ENCODE measurements at regions not wholly inside any gene's neighbourhood (a gene's known extent, or its start where the extent isn't known, plus 50 kb on each side); places are given as distances from the start of the nearest gene placed in this dataset.

DNA sequence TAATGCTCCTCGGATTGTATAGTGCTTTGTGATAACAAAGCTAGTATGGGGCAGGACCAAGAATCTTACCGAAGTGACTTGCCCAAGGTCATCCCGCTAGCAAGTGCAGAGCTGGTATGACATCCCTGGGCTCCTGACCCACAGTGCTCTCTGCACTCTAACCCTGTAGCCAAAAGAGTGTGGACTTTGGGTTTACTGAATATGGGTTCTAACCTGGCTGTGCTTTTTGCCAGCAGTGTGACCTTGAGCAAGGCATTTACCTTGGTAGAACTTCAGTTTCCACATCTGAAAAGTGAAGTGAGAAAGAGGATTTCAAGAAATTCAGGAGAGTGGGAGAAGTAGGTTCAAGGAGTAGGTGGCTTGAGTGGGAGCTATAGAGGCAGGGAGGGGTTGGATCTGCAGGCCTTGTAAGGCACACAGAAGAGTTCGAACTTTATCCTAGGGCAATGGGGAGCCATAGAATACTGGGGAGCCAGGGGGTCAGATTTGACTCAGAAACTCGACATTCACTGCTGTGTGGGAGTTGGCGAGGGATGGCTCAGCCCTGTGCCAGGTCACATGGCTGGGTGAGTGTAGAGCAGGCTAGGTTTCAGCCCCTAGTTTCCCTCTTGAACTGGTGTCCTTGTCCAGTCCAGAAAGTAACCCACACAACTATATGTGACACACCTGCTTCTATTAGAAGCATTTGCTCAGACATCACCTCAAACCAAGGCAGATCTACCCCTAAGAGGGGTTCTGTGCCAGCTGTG lies 91.9 kb downstream of the RPLP1 start:
- Mint-ChIP-seq H3K27ac (no peak overlapping the region), H3K36me3 (no peaks in the 10 kb centered on the region), H3K4me1 (ENCODE audit: unreplicated experiment) (peaks cover 4% of the 10 kb centered on the region), H3K4me3 (no peak overlapping the region), H3K27me3 (peaks cover 22% of the 10 kb centered on the region), H3K9me3 (no peaks in the 10 kb centered on the region)
- TF ChIP-seq, protein P1, sequence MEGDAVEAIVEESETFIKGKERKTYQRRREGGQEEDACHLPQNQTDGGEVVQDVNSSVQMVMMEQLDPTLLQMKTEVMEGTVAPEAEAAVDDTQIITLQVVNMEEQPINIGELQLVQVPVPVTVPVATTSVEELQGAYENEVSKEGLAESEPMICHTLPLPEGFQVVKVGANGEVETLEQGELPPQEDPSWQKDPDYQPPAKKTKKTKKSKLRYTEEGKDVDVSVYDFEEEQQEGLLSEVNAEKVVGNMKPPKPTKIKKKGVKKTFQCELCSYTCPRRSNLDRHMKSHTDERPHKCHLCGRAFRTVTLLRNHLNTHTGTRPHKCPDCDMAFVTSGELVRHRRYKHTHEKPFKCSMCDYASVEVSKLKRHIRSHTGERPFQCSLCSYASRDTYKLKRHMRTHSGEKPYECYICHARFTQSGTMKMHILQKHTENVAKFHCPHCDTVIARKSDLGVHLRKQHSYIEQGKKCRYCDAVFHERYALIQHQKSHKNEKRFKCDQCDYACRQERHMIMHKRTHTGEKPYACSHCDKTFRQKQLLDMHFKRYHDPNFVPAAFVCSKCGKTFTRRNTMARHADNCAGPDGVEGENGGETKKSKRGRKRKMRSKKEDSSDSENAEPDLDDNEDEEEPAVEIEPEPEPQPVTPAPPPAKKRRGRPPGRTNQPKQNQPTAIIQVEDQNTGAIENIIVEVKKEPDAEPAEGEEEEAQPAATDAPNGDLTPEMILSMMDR (conservative IDR thresholded peaks at IDR 0.05): no peak
- no peak for DNase-seq (ENCODE audit: extremely low spot score, unreplicated experiment)

DNA sequence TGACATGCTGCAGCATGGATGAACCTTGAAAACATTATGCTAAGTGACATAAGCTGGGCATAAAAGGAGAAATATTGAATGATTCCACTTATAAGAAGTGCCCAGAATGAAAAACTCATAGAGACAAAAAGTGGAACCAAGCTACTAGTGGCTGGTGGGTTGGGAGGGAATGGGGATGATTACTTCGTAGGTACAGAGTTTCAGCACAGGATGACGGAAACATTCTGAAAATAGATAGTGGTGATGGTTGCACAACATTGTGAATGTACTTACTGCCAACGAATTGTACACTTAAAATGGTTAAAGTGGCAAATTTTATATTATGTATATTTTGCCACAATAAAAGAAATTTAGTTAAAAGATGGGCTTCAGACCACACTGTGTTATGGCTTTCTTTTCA lies 93.6 kb downstream of the RPLP1 start:
- Mint-ChIP-seq H3K27me3 (peaks cover 22% of the 10 kb centered on the region), H3K27ac (no peak overlapping the region), H3K4me1 (ENCODE audit: unreplicated experiment) (peaks cover 8% of the 10 kb centered on the region), H3K9me3 (peaks cover 2% of the 10 kb centered on the region), H3K36me3 (peaks cover 6% of the 10 kb centered on the region), H3K4me3 (no peak overlapping the region)
- no peak for DNase-seq (ENCODE audit: extremely low spot score, unreplicated experiment)
- TF ChIP-seq, protein P1 (conservative IDR thresholded peaks at IDR 0.05): no peak

DNA sequence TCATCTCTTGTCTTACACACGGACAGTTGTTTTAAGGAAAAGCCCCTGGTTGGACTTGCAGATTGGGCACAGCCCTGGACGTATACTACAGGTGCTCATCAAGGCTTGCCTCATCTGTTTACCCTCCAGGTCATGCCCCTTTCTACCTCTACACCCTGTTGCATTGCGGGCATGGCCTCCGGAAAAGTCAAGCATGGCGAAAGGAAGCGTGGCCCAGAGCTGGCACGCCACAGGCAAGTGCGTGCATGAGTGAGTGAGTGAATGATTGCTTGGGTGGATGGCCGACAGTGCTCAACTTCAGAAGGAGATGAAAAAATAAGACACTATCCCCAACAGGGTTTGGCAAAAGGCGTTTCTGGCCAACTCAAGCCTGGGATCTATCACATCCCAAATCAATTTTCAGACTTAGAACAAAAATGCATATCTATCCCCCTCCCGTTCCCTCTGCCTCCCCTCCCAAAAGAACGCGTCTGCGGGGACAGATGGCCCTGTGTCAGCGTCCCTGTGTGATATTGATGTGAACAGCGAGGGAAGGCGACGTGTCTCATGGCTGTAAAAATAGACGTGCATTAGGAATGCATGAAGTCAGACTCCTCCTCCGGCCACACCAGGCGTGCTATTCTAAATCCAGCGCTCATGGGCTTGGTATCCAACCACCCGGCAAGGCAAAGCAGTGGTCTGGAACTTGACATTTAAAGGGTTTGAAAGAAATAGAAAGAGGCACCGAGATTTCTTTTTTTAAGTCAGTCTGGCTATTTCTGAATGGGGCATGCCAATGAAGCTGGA lies 96.0 kb downstream of the RPLP1 start:
- H3K36me3 Mint-ChIP-seq: peaks cover 6% of the 10 kb centered on the region
- H3K27ac Mint-ChIP-seq: no peak overlapping the region
- peaks cover 8% of the 10 kb centered on the region for H3K4me1 Mint-ChIP-seq (ENCODE audit: unreplicated experiment)
- TF ChIP-seq, protein P1 (conservative IDR thresholded peaks at IDR 0.05): no peak
- no peak overlapping the region for H3K4me3 Mint-ChIP-seq
- peaks cover 11% of the 10 kb centered on the region for H3K9me3 Mint-ChIP-seq
- DNase-seq (ENCODE audit: extremely low spot score, unreplicated experiment): no peak
- H3K27me3 Mint-ChIP-seq: peaks cover 13% of the 10 kb centered on the region

- peaks cover 6% of the 10 kb centered on the region for H3K36me3 Mint-ChIP-seq
- peaks cover 22% of the 10 kb centered on the region for H3K4me1 Mint-ChIP-seq (ENCODE audit: unreplicated experiment)
- TF ChIP-seq, protein P1 (conservative IDR thresholded peaks at IDR 0.05): no peak
- H3K27me3 Mint-ChIP-seq: peaks cover 13% of the 10 kb centered on the region
- H3K9me3 Mint-ChIP-seq: peaks cover 11% of the 10 kb centered on the region
- DNase-seq (ENCODE audit: extremely low spot score, unreplicated experiment): no peak
- H3K4me3 Mint-ChIP-seq: peak overlapping the region; percentile 13
- peak overlapping the region; percentile 29 for H3K27ac Mint-ChIP-seq
Measured at GRCh38 chr15:69551391-69552056, 98.9 kb downstream of the RPLP1 start.

DNA sequence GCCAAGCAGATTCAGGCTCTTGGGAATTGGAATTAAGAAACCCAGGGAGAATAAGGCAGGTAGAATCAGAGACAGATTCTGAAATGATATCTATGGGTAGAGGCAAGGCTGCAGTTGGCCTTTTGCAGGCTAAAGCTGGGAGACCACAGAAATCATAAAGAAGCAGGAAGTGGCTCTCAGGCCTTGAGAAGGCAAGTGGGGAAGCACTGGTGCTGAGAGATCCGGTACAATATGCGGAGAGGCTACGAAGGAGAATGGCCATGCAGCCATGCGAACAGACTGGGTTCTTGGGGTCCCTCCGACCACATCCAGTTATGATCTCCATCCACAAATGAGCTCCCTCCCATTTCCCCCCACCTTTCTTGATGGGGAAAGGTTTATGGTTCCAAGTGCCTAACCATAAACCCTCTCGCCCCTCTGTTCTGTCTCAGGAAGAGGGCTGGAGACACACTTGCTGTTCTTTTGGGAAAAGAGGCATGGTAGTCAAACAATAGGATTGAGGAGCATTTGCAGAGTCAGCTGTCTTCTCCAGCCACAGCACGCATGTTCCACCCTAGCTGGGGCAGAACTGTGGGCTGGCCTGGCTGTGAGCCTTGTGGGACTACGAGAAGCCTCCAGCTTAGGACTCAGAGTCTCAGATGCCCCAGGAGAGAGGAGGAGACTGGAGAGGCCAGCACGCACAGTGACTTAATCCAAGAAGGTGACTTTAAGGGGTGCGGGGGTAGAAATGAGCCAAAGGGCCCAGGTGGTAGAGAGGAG lies 99.6 kb downstream of the RPLP1 start:
- H3K27ac Mint-ChIP-seq: no peak overlapping the region
- peaks cover 30% of the 10 kb centered on the region for H3K4me1 Mint-ChIP-seq (ENCODE audit: unreplicated experiment)
- DNase-seq (ENCODE audit: extremely low spot score, unreplicated experiment): no peak
- peaks cover 6% of the 10 kb centered on the region for H3K36me3 Mint-ChIP-seq
- TF ChIP-seq, protein P1 (conservative IDR thresholded peaks at IDR 0.05): no peak
- H3K4me3 Mint-ChIP-seq: no peak overlapping the region
- peaks cover 11% of the 10 kb centered on the region for H3K9me3 Mint-ChIP-seq
- peaks cover 13% of the 10 kb centered on the region for H3K27me3 Mint-ChIP-seq

Measured in type B pancreatic cell (in vitro differentiated cells).